ENCODE measurements at regions not wholly inside any gene's neighbourhood (a gene's known extent, or its start where the extent isn't known, plus 50 kb on each side); places are given as distances from the start of the nearest gene placed in this dataset.

DNA sequence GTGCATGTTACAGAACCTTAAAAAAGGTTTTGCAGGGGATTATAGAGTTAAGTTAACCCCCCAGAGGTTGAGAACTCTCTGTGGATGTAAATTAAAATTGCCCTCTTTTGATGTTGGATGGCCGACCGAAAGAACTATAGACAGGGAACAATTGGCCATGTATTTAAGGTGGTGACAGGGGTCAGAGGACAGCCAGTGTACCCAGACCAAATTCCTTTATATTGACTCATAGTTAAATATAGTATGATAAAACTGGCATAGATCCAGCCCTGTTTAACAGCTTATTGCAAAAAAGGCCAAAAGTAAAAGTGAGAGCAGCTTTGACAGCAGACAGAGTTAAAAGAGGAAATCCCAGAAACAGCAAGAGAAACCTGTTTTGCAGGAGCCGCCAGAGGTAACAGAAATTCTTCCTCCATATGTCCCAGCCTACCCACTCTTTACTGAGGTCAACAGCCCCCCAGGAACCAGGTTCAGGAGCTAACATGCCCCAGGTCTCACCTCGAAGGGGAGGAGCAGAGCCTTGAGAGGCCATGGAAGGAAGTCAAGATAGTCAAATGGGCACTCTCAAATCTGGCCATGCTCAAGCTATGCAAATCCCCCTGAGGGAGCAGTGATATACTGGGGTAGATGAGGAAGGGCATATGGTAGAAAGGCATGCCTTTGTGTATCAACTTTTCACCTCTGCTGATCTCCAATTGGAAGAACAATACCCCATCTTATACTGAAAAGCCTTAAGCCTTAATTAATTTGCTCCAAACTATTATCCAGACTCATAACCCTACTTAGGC, 156.4 kb upstream of the COX7C start (continued):
- no peak for TF ChIP-seq KDM1A (CRISPR knock-in tag; IDR thresholded peaks at IDR 0.05)
- no peak for TF ChIP-seq ZNF644 (CRISPR knock-in tag; IDR thresholded peaks at IDR 0.05; ENCODE audit: low read depth)
- no peak for TF ChIP-seq ZBTB2 (CRISPR knock-in tag; IDR thresholded peaks at IDR 0.05; ENCODE audit: low read depth)
- TF ChIP-seq MED8 (CRISPR knock-in tag; IDR thresholded peaks at IDR 0.05; ENCODE audit: insufficient replicate concordance), result no peak
- peak; percentile 51; the same call in 1 of the 2 replicates for TF ChIP-seq NR2F6 (IDR thresholded peaks at IDR 0.05)
- no peak for TF ChIP-seq NR2F6 (CRISPR knock-in tag; IDR thresholded peaks at IDR 0.05)
- TF ChIP-seq, protein P1, sequence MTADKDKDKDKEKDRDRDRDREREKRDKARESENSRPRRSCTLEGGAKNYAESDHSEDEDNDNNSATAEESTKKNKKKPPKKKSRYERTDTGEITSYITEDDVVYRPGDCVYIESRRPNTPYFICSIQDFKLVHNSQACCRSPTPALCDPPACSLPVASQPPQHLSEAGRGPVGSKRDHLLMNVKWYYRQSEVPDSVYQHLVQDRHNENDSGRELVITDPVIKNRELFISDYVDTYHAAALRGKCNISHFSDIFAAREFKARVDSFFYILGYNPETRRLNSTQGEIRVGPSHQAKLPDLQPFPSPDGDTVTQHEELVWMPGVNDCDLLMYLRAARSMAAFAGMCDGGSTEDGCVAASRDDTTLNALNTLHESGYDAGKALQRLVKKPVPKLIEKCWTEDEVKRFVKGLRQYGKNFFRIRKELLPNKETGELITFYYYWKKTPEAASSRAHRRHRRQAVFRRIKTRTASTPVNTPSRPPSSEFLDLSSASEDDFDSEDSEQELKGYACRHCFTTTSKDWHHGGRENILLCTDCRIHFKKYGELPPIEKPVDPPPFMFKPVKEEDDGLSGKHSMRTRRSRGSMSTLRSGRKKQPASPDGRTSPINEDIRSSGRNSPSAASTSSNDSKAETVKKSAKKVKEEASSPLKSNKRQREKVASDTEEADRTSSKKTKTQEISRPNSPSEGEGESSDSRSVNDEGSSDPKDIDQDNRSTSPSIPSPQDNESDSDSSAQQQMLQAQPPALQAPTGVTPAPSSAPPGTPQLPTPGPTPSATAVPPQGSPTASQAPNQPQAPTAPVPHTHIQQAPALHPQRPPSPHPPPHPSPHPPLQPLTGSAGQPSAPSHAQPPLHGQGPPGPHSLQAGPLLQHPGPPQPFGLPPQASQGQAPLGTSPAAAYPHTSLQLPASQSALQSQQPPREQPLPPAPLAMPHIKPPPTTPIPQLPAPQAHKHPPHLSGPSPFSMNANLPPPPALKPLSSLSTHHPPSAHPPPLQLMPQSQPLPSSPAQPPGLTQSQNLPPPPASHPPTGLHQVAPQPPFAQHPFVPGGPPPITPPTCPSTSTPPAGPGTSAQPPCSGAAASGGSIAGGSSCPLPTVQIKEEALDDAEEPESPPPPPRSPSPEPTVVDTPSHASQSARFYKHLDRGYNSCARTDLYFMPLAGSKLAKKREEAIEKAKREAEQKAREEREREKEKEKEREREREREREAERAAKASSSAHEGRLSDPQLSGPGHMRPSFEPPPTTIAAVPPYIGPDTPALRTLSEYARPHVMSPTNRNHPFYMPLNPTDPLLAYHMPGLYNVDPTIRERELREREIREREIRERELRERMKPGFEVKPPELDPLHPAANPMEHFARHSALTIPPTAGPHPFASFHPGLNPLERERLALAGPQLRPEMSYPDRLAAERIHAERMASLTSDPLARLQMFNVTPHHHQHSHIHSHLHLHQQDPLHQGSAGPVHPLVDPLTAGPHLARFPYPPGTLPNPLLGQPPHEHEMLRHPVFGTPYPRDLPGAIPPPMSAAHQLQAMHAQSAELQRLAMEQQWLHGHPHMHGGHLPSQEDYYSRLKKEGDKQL (CRISPR knock-in tag; IDR thresholded peaks at IDR 0.05; ENCODE audit: low read depth), result no peak
- TF ChIP-seq SOX5 (CRISPR knock-in tag; IDR thresholded peaks at IDR 0.05; ENCODE audit: borderline replicate concordance), result peak; percentile 50; the same call in 1 of the 2 replicates
- no peak for TF ChIP-seq SOX13 (IDR thresholded peaks at IDR 0.05)
- TF ChIP-seq SOX13 (CRISPR knock-in tag; conservative IDR thresholded peaks at IDR 0.05 in 1 of 2, IDR thresholded peaks at IDR 0.05 in 1 of 2), result peak in 1 of 2 experiments; percentile 65; a peak in 2 of 4 replicates
- no peak for TF ChIP-seq ESRRA (CRISPR knock-in tag; IDR thresholded peaks at IDR 0.05; ENCODE audit: low read depth)
- TF ChIP-seq MNT (IDR thresholded peaks at IDR 0.05), result no peak
- TF ChIP-seq PBX3 (CRISPR knock-in tag; IDR thresholded peaks at IDR 0.05; ENCODE audit: borderline replicate concordance), result no peak
- TF ChIP-seq NR2C2 (CRISPR knock-in tag; IDR thresholded peaks at IDR 0.05; ENCODE audit: borderline replicate concordance), result no peak

All from HepG2 (cell line).